ENCODE measurements at regions not wholly inside any gene's neighbourhood (a gene's known extent, or its start where the extent isn't known, plus 50 kb on each side); places are given as distances from the start of the nearest gene placed in this dataset.

- TF ChIP-seq CTCF (conservative IDR thresholded peaks at IDR 0.05; ENCODE audit: low read length): no peak
- TF ChIP-seq EZH2phosphoT487 (IDR thresholded peaks at IDR 0.05; ENCODE audit: borderline replicate concordance): no peak
These were observed 161.6 kb downstream of the TMEM38B start for GRCh38 chr9:105855987-105856386.

All from Loucy (cell line).